ENCODE measurements at regions not wholly inside any gene's neighbourhood (a gene's known extent, or its start where the extent isn't known, plus 50 kb on each side); places are given as distances from the start of the nearest gene placed in this dataset.
"Not testable (repeated sequence)": the region's sequence is repeated elsewhere in the genome, so short reads cannot be mapped to it uniquely, and the experiment has no call there.

GRCh38 chr1:143498059-143498749, 473.6 kb downstream of the FAM72C start:
- DNase-seq (ENCODE audit: low read depth); H3K4me3 ChIP-seq (ENCODE audit: low read depth, low read length): not testable (repeated sequence)

DNA sequence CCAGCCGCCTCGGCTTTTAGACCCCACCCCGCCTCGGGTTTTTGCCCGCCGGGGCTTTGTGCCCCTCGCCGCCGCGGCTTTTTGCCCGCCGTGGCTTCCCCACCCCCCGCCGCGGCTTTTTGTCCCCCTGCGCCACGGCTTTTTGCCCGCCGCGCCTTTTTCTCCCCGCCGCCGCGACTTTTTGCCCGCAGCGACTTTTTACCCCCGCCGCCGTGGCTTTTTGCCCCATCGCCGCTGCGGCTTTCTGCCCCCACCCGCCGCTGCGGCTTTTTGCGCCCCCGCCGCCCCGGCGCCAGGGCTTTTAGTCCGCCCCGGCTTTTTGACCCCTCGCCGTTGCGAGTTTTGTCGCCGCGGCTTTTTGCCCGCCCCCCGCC, 474.4 kb downstream of the FAM72C start:
- no peak for TF ChIP-seq CTCF (conservative IDR thresholded peaks at IDR 0.05; ENCODE audit: low read depth, low read length)
- no peak for DNase-seq (ENCODE audit: low read depth)
- H3K4me3 ChIP-seq (ENCODE audit: low read depth, low read length), result no peak overlapping the region

GRCh38 chr1:143496526-143497373, 475.0 kb downstream of the FAM72C start:
- not testable (repeated sequence) for DNase-seq (ENCODE audit: low read depth); H3K4me3 ChIP-seq (ENCODE audit: low read depth, low read length)

All from choroid plexus epithelial cell (primary cell).